EL (cell line): ENCODE measurements at regions not wholly inside any gene's neighbourhood (a gene's known extent, or its start where the extent isn't known, plus 50 kb on each side); places are given as distances from the start of the nearest gene placed in this dataset.
A peak's percentile ranks its signal among the peaks of the same experiment; 100 is the strongest.
"Not testable (repeated sequence)": the region's sequence is repeated elsewhere in the genome, so short reads cannot be mapped to it uniquely, and the experiment has no call there.

Experiments used
- DNase-seq: peaks from one replicate; pipeline ENCODE4 v3.0.0-alpha.2; 2016

DNA sequence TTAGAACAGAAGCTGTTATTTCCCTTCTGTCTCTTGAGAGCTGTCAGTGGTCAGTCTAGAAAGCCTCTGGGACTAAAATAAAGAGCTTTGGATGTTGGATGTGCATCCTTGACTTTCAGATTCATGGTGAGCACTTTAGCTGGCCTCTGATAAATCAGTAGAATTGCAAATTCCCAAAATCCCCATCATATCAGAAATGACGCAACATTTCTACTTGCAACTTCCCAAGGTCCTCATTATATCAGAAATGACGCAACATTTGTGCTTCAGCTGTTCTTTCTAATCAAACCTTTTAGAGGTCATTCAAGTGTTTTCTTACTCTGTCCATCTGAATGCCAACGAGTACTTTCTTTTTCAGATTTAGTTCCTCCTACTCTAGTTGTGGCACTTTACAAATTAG lies 167.3 kb upstream of the MOCS2 start:
- no peak for DNase-seq

DNA sequence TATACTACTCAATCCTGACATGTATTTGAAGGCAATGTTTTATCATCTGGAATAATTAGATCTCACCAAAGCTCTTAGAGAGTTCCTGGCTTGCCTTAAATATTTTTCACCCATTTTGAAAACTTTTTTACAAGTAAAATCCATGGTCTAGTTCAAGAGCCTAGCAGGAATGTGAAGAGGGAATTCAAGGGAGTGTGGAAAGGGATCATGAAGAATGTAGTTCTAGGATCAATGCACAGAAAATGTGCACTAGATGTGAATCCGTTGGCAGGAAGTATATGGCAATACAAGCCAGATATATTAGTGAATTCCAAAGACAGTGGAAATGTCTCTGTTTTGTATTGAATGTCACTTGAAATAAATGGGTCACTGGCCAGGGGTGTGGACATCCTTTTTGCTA lies 167.9 kb upstream of the MOCS2 start:
- DNase-seq, result no peak

DNA sequence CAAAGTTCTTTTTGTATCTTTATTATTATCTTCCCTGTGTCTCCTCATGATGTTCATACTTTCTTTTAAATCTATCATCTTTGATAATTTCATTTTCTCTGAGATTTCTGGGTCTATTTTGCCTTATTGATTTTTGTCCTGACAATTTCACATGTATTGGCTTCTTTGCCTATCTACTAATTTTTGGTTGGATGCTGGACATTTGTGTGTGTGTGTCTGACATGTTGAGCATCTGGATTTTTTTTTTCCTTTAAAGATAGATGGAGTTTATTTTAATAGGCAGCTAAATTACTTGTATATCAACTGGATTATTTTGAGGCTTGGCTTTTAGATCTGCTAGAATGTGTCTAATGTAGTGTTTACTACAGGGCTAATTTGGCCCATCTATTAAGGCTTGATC lies 178.0 kb upstream of the MOCS2 start:
- DNase-seq, result no peak

DNA sequence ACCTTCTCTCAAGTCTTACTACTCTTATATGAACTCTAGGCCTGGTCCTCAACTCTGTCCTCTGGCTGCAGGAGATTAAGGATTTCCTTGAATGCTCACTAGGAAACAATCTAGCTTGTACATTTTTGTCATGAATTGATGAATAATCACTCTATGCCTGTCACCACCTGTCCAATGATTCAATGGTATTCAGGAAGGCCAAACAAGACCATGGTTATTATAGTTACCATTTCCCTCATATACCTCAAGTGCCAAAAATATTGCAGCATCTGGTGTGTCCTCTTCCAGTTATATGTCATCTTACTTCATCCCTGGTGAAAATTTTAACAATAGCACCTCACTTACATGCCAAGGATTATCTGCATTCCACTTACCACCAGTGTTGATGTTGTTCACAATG lies 179.0 kb upstream of the MOCS2 start:
- DNase-seq, result no peak

DNA sequence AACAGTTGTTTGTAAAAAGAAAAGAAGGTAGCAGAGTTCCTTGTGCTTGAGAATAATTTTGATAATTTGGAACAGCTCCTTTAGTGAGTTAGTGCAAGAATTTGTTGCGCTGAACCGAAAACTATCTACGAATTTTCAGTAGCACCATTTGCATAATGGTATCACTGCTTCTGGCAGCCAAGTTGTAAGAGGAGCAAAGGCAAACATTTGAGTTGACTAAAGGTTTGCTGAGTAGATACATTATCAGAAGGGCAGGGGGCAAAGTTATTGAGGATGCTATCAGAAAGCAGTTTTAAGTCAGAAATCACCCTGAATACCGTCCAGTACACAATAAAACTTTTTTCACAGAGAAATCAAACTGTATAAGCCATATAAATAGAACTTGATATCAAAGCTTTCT lies 181.5 kb upstream of the MOCS2 start:
- DNase-seq, result no peak

DNA sequence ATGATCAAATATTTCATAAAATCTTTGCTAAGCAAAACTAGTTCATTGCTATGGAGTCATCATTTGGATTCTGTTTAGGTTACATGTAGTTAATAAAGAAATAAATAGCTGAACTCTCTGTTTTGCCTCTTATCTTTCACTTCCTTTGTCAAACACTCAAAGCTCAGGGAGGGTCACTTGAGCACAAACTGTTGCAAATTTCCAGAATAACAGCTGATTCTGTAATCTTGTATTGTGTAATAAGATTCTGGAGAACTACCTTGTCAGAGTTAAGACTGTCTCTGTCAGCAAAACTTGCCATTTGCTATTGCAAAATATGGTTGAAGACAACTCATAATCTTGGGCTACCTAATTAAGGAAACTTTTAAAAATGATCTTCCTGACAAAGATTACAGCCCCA lies 182.0 kb upstream of the MOCS2 start:
- DNase-seq, result no peak

DNA sequence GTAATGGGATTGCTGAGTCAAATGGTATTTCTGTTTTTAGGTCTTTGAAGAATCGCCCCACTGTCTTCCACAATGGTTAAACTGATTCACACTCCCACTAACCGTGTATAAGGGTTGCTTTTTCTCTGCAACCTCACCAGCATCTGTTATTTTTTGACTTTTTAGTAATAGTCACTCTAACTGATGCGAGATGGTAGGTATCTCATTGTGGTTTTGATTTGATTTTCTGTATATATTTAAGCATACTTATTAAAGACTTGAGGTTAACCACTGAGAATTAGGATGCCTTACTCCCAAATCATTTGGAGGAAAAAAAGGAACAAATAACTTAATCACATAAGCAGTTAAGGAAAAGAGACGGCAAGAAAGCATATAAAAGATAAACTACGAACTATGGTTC lies 181.6 kb upstream of the FST start:
- no peak for DNase-seq

DNA sequence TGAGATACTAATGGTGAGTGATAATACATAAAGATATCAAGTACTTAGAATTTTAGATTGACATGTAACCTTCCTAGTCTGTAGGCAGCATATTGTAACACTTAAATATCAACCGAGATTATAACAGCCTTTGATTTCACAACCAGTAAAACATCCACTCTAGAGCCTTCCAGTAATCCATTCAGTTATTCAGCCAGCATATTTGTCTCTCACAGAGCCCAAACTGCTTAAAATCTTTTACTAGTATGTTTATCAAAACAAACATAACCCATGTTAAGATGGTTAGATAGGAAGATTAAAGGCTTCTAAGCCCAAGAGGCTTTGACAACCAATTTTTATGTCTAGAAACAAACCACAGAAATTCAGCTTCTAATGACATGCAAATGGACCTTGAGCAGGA lies 177.9 kb upstream of the FST start:
- DNase-seq, result peak; percentile 42

DNA sequence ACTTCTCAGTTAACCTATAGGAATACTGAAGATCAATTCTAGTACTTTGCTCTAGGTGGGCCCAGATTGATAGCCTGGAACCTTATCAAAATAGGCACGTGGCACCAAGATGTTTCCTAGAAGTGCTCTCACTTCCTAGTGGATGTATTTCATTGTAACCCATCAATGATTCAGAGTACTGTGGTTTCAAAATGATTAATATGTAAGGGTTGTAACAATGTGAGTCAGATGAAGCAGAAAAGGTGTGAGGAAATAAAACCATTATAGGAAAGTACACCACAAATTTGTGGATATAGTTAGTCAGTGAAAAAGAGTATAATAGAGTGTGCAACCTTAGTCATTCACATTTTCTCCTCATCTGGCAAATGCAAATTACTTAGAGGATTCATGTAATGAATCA lies 177.3 kb upstream of the FST start:
- peak; percentile 75 for DNase-seq

DNA sequence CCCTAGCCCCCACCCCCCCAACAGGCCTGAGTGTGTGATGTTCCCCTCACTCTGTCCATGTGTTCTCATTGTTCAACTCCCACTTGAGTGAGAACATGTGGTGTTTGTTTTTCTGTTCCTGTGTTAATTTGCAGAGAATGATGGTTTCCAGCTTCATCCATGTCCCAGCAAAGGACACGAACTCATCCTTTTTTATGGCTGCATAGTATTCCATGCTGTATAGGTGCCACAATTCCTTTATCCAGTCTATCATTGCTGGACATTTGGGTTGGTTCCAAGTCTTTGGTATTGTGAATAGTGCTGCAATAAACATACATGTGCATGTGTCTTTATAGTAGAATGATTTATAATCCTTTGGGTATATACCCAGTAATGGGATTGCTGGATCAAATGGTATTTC lies 175.1 kb upstream of the FST start:
- DNase-seq, result not testable (repeated sequence)

DNA sequence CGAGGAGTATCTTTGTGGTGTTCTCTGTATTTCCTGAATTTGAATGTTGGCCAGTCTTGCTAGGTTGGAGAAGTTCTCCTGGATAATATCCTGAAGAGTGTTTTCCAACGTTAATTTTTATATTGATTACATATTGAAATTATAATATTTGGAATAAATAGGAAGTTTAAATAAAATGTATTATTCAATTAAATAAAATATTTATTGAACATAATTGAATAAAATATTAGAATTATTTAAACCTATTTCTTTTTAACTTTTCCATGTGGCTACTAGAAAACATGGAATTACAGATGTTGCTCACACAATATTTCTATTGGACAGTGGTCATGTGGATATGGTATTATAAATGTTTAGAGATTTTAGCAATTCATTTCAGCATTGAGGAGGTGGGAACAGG lies 170.8 kb upstream of the FST start:
- no peak for DNase-seq

DNA sequence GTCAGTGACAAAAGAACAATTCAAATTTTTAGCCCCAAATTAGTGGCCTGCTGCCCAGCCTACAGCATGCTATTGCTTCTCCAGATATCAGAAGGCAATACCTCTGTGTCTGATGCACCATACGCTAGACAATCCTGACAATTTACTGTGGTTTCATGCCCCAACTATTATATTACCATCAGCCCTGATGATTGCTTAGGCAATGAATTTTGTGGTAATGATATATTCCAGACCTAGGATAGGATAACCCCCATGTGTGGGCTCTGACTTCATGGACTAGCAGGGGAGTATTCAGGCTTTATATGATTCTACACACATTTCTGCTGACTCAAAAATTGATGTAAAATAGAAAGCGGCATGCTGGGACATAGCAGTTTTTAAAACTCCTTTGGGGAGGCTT lies 168.7 kb upstream of the FST start:
- DNase-seq, result no peak

DNA sequence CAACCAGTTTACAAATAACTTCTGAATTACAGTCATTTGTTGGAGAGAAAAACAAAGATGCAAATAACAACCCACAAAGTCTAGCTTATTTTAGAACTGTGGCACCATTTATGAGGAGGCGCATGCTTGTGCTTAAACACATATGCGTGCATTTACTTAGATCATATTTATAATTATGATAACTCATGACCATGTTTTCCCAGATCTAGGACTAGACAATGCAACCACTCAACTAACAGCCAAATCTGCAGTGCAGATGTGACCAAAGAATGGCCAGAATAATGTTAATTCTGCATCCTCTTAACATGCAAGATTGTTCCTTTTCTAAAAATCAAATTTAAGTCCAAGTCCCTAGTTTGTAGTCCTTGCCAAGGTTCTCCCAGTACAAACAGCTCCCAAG lies 167.3 kb upstream of the FST start:
- no peak for DNase-seq

DNA sequence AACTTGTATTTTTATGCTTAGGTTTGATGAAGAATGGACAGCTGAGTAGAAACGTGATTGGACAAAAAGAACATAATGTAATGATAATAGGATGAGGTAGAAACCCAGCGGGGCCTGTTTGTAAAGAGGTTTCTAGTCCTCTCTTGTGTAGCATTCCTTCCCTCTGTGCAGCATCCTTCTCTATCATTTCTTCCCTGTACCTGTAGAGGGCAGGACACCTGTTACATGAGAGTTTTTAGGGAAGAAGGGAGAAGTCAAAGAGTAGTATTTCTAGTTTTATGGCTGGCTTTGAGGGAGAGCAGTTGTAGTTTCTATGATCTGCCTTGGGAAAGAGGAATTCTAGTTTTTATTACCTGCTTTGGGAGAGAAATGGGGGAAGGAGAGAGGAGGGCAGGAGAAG lies 162.1 kb upstream of the FST start:
- no peak for DNase-seq

DNA sequence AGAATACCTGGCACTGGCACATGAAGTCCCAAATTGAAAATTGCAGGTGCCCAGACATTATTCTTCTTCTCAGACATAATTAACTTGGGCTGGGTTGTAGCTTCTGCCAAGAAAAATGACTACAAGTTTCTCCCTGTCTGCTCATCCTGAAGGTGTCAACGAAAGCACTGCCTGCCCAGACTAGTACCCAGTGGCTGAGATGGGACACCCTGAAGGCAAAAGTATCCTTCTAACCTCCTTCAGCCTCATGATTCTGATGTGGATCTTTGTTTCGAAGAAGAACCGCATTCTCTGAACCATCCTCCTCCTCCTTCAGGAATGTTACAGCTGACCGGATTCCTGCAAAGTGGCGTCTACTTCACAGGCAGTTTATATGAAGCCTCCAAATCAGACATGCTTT lies 161.1 kb upstream of the FST start:
- DNase-seq, result no peak

DNA sequence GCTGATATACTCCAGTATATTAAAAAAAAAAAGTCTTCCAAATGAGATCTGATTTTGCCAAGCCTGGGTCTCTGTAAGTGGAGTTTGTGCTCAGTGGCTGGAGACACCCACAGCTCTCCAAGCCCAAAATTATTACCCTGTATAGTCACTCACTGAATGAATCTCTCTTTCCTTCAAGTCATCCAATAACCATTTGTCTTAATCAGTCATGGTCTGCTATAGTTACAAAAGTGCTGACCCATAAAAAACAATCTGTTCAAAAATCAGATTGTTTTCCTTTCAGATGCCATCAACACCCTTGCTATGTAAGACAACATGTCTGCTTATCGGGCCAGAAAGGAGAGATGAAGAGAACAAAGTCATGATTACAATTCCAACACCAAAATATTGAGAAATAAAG lies 159.4 kb upstream of the FST start:
- DNase-seq, result no peak

DNA sequence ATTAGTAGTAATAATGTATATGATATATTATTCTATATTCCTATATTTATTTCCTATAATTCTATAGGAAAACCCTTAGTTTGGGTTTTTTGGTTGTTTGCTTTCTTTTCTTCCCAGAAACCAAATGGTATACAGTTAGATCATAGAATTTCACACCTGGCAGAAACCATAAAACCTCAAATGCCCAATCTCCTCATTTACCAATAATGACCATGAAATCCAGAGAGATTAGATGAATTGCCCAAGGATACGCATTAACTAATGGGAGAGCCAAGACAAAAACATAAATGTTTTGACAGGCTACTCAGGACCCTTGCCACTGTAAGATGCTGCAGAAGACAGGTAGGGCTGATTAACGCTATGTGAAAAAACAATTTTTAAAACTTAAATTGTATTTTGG lies 158.7 kb upstream of the FST start:
- no peak for DNase-seq

DNA sequence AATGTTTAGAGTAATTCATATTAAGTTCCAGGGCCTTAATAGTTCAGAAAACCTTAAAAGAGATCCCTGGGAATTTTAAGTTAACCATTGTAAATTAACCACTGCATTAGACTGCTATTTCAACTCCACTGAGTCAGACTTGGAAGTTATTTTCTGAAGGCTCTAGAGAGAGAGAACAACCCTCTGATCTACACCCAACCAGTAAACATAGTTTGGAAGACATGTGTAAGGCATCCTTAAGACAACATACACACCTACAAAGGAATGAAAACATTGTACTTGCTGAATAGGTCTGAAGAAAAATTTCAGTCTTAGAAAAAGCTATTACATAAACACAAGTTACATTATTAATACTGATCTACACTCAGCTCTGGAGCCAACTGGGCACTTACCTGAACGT lies 158.2 kb upstream of the FST start:
- no peak for DNase-seq

DNA sequence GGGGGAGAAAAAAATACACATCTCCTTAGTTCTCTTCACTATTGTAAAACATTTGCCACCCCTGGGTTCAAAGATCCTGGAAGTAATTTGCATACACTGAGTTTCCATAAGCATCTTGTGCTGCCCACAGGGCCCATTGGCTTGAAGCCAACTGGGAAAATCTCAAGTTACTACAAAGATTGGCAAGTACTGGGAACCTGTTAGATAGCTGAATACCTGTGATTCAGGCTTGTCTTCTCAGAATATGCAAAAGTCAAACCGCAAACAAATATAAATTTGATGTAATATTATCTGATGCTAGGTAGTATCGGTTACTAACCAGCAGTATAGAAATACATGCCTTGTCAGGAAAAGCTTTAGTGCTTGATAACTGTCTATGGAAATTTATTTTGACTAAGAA lies 156.9 kb upstream of the FST start:
- no peak for DNase-seq

DNA sequence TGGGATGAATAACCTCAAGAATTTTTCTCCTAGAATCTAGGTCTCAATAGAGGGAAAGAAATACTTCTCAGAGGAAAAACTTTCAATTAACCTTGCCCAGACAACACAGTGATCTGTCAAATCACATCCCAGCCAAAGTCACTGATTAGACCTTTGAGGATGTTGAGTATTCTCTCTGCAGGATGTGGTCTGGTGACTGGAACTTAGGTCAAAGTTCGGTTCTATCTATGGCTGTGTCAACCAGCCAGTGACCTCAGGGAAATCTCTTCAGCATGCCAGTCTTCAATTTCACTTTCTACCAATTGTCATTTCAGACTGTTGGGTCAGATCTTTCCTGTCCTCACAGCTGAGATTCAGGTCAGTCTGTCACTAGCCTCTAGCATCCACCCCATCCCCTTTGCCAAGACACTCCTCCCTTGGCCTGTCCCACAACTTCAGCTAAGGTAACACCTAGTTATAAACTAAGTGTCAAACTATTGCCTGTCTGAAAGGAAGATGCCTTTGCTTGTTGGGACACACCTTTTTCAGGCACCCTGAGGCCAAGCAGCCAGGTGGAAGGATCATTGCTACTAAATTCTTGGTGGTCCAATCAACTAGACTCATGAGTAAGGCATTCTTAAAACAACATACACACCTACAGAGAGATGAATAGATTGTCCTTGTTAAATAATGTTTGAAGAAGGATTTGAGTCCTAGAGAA lies 156.3 kb upstream of the FST start:
- peak; percentile 71 for DNase-seq

DNA sequence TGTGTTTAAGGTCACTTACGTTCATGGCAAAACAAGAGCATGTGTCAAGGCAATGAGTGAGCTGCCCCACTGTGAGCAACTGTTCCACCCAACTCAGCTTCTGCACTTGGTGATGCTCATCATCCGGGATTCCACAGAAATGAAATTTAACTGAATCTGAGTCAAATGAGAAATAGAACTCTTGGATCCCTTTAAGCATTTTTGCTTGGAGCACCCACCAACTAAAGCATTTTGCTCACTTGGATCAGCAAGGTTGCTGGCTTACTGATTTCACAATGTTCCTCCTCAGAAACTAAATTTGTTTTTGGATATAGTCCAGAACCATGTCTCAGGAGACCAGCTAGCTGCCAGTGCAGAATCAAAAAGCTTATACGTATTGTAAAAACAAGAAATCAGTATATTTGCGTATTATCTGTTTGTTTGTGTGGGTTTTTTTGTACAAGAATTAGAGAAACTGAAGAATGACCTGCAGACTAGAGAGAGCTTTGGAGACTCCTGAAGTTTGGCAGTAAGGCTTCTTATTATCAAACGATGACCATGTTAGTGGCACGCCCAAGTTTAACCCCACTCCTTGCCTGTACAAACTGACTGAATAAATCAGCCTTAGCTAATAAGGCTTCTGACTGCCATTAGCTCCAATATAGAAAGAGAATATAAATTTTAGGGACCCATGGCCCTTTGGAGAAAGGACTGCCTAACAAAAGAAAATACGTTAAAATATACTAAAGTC lies 153.8 kb upstream of the FST start:
- no peak for DNase-seq

DNA sequence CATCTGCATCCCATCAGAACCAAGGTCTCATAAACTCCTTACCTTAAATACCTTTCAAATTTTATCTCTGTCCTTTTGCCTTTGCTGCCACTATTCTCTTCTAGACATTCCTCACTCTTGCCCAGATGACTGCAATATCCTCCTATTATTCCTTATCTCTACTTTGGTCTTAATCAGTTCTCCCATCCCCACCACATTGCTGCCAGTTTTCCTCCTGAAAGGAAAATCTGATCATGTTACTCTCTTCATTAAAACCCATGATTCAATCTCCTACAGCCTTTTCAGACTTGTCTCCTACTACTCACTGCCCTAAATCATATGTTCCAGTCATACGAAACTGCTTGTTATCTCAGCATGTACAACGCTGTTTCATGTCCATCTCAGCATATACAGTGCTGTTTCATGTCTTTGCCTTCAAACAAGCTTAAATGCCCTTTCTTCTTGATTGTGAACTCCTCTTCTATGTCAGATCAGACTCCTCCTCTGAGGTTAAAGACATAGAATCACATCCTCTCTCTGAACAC lies 152.6 kb upstream of the FST start:
- DNase-seq, result no peak

DNA sequence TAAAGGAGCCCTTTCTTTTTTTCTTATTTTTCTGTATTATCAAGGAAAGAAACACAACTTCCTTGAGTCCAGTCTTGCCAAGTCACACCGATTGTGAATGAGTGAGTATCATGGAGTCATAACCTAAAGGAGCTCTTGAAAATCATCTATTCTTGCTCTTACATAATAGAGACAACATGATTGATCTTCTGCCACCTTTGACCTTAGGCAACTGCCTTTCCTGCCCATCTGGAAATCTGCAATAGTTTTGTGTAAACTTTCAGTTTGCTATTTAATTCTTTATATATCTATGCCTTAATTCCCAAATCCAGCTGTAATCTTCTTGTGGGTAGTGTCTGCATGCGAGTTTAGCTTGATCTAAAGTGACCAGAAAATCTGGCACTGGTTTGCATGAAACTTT lies 149.9 kb upstream of the FST start:
- no peak for DNase-seq

DNA sequence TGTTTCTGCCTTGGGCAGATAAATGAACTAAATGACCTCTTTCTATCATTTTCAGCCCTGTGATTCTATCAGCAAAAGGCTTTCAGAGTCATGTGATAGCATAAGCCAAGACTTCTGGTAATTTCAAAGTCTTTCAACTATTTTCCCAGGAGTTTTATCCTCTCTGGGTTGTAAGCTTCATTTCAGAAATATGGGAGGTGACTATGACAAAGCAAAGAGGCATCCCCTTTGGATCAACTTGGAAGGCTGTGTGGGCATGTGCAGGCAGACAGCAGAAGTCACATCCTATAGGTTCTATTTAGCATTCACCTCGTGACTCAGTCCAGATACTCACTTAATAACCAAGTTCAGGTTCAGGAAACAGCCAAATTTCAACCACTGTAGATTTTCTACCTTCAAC lies 149.0 kb upstream of the FST start:
- DNase-seq, result peak; percentile 93

DNA sequence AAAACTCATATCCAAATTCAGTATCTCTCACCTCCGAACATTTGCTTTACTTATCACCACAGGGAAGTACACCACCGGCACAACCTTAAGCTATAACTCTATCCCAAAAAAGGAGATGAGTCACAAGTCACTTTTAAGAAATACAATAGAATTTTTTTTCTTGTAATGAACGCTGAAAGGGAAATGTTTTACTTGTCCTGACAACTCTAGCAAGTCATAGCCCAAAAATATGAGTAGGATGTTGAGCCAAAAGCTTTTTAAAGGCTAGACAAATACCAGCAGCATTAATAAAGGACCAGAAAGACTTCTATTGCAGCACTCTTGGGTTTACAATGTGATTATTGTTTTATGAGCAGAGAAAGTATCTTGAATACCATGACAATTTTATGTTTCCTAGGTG lies 147.3 kb upstream of the FST start:
- peak; percentile 68 for DNase-seq
